GM18502 (cell line): ENCODE measurements at regions not wholly inside any gene's neighbourhood (a gene's known extent, or its start where the extent isn't known, plus 50 kb on each side); places are given as distances from the start of the nearest gene placed in this dataset.

Experiments
- ATAC-seq: cut with Tn5 transposase; IDR thresholded peaks from one replicate; pipeline ENCODE4 v1.9.1; 2021; ENCODE audit warnings: mild to moderate bottlenecking; ENCODE audit not compliant: unreplicated experiment, poor library complexity

GRCh38 chr5:119785057-119785456, 155.7 kb downstream of the FAM170A start:
- no peak for ATAC-seq

- no peak for ATAC-seq
Measured at GRCh38 chr5:119789406-119790117, 160.2 kb downstream of the FAM170A start.

DNA sequence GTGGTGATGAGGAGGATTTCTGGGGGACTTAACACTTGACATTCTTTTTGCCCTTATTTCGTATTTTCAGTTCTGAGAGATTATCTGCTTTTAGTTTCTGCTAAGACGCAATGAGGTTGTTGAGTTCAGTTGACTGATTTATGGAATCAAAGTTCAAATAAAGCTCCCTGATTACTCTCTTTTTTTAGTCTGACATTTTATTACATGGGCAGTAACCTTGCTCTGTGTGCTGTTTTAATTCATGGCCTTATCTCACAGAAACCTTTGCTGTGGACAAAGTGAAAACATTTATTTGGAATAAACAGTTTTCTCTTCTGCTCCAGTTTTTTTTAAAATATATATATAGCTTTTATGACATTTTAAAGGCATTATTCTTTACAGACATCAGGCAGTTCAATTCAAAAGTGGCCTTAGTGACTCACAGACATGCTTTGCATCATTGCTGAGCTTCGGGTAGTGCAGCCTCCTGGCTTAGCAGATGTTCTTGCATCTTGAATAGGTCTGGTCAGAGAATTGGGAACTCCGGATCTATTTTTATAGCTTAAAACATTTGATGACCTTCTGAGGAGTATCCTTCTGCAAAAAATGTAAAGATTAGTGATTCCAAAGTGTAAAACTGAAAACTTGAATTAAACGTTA, 162.9 kb downstream of the FAM170A start:
- no peak for ATAC-seq

- ATAC-seq: no peak
Measured at GRCh38 chr5:119795768-119796167, 166.4 kb downstream of the FAM170A start.

DNA sequence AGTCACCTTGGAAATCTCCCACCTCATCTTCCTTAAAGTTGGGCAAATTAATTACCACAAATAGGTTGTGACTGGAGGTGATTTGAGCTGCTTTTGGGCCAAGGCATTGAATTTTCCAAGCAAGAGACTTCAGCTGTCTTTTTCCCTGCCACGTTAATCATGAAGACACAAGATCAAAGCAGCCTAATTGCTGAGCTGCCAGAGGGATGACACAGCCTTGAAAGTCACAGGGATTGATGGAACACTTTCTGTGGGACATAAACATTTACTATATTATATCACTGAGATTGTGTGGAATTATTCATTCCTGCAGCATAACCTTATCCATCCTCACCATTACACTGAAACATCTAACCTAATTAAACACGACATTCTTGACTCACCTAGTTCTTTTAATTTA, 172.2 kb downstream of the FAM170A start:
- no peak for ATAC-seq

DNA sequence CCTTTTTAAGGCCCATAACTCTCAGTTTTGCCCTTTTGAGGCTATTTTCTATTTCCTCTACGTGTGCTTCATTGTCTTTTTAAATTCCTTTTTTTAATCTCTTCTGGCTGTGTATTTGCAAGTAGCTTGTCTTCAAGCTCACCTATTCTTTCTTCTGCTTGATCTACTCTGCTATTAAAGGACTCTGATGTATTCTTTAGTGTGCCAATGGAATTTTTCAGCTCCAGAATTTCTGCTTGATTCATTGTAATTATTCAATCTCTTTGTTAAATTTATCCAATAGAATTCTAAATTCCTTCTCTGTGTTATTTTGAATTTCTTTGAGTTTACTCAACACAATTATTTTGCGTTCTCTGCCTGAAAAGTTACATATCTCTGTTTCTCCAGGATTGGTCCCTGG, 178.7 kb downstream of the FAM170A start:
- no peak for ATAC-seq

DNA sequence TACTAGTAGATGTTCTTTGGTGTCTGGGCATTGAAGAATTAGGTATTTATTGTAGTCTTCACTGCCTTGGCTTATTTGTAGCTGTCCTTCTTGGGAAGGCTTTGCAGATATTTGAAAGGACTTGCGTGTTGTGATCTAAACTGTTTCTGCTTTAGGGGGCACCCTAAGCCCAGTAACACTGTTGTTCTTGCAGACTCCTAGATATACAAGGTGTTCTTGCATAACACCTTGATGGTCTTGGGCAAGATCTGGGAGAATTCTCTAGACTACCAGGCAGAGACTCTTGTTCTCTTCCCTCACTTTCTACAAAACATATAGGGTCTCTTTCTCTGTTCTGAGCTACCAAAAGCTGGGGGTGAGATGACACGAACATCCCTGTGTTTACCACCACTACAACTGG, 179.1 kb downstream of the FAM170A start:
- no peak for ATAC-seq

GRCh38 chr5:119810217-119810616, 180.9 kb downstream of the FAM170A start:
- ATAC-seq: no peak

DNA sequence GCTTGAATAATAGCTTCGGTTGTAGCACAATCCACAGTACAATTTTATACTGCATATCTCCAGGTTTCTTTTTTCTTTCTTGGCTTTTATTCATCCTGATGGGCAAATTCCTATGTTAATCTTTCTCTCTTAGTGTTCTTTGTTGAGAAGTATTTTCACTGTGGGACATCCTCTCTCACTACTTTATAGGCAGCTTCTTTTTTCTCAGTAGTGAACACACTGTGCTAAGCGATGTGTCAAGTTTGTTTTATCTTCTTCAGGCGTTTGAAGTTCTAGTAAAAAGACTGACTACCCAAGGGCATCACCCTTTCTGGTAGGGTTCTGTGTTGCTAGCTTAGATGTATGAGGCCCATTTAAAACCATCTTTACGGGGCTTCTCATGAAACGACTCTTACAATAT, 182.1 kb downstream of the FAM170A start:
- ATAC-seq: no peak

GRCh38 chr5:119814655-119815054, 185.3 kb downstream of the FAM170A start:
- ATAC-seq: no peak

- no peak for ATAC-seq
Measured at GRCh38 chr5:119816055-119816454, 186.7 kb downstream of the FAM170A start.

- no peak for ATAC-seq
Measured at GRCh38 chr5:119820016-119820415, 190.7 kb downstream of the FAM170A start.

GRCh38 chr5:119820608-119821007, 191.2 kb downstream of the FAM170A start:
- no peak for ATAC-seq

GRCh38 chr5:119828541-119828940, 199.2 kb downstream of the FAM170A start:
- ATAC-seq: no peak

DNA sequence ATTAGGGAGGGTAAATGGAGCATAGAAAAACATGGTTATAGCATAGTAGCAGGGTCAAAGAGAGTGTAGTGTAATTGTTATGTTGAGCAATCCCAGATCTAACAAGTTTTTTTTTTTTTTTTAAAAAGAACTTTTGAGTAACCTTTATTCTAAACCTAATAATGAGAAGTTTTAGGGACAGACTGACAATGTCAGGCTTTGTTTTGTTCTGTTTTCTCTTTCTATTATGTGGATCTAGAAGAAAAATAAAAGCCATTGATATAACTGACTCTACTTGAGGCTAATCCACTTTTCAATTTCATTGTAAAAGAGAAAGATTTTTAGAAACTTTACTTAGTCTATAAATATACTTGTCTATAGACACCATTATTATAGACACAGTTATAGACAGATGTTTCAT, 200.0 kb downstream of the FAM170A start:
- no peak for ATAC-seq

DNA sequence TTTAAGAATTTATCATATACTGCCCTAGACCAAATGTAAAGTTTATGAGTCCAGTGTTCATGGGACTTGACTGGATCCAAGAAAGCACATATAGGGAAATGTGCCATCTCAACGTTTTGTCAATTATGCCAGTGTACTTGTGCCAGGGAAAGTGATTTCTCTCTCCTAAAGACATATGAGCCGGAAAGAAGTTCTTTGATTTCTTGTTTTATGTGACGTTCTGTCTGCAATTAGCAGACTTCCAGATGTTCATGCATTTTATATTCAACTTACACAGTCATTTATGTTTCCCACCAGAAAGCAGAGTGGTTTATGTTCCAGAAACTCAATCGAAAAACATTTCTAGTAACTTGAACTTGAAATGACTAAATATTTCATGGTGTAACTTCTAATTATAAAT, 203.8 kb downstream of the FAM170A start:
- ATAC-seq: no peak

GRCh38 chr5:119840175-119840574, 210.8 kb downstream of the FAM170A start:
- no peak for ATAC-seq

DNA sequence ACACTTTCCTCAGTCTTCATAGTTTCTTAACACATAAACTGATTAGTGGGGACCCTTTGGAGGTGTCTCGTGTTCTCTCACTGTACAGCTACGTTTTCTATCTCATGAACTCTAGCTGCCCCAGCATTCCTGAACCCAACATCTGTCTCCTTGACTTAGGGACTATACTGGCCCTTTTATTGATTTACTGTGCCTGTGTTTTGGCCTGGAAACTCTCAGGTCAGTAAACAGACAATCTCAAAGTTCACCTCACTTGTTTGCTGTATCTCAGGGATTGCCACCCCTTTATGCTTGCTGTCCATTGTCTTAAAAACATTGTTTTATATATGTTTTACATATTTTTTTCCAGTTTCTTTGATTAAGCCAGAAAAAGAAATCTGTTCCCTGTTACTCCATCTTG, 222.8 kb downstream of the FAM170A start:
- no peak for ATAC-seq

- no peak for ATAC-seq
Measured at GRCh38 chr5:119860463-119860862, 231.1 kb downstream of the FAM170A start.

GRCh38 chr5:119862619-119863018, 233.3 kb downstream of the FAM170A start:
- no peak for ATAC-seq

- ATAC-seq: no peak
Measured at GRCh38 chr5:119864286-119864685, 234.9 kb downstream of the FAM170A start.

- ATAC-seq: no peak
Measured at GRCh38 chr5:119873611-119874010, 244.3 kb downstream of the FAM170A start.
